ENCODE measurements at regions not wholly inside any gene's neighbourhood (a gene's known extent, or its start where the extent isn't known, plus 50 kb on each side); places are given as distances from the start of the nearest gene placed in this dataset.

- Histone ChIP-seq H3K4me1 (ENCODE audit: control insufficient read depth in 2 of 2, insufficient read depth in 2 of 2, low read length in 2 of 2) (no peaks in the 10 kb centered on the region), H3K4me3 (ENCODE audit: low read length in 2 of 2) (peak overlapping the region; percentile 52 to 54), H3K36me3 (ENCODE audit: control insufficient read depth in 2 of 2, insufficient read depth in 2 of 2, low read length in 2 of 2) (no peaks in the 10 kb centered on the region), H3K9ac (ENCODE audit: low read depth in 1 of 2, low read length in 2 of 2) (peak overlapping the region in 1 of 2 donors; percentile 38), H3K9me3 (ENCODE audit: control insufficient read depth in 2 of 2, low read length in 2 of 2) (no peaks in the 10 kb centered on the region), H3K27me3 (ENCODE audit: control insufficient read depth in 2 of 2, insufficient read depth in 2 of 2, low read length in 2 of 2) (no peaks in the 10 kb centered on the region), H3K27ac (ENCODE audit: low read depth in 2 of 2, low read length in 2 of 2) (peak overlapping the region in 1 of 2 donors; percentile 52)
Measured at GRCh38 chr6:235763-236360, 56.4 kb upstream of the DUSP22 start.

GRCh38 chr6:236519-236918 lies 55.8 kb upstream of the DUSP22 start:
- no peaks in the 10 kb centered on the region for H3K4me1 ChIP-seq (ENCODE audit: control insufficient read depth in 2 of 2, insufficient read depth in 2 of 2, low read length in 2 of 2)
- no peaks in the 10 kb centered on the region for H3K9me3 ChIP-seq (ENCODE audit: control insufficient read depth in 2 of 2, low read length in 2 of 2)
- H3K27ac ChIP-seq (ENCODE audit: low read depth in 2 of 2, low read length in 2 of 2) = no peak overlapping the region
- no peak overlapping the region for H3K9ac ChIP-seq (ENCODE audit: low read depth in 1 of 2, low read length in 2 of 2)
- H3K4me3 ChIP-seq (ENCODE audit: low read length in 2 of 2) = no peak overlapping the region
- no peaks in the 10 kb centered on the region for H3K36me3 ChIP-seq (ENCODE audit: control insufficient read depth in 2 of 2, insufficient read depth in 2 of 2, low read length in 2 of 2)
- H3K27me3 ChIP-seq (ENCODE audit: control insufficient read depth in 2 of 2, insufficient read depth in 2 of 2, low read length in 2 of 2) = no peaks in the 10 kb centered on the region

GRCh38 chr6:240151-240550 lies 52.1 kb upstream of the DUSP22 start:
- H3K27ac ChIP-seq (ENCODE audit: low read depth in 2 of 2, low read length in 2 of 2) = no peak overlapping the region
- no peak overlapping the region for H3K4me3 ChIP-seq (ENCODE audit: low read length in 2 of 2)
- no peak overlapping the region for H3K9ac ChIP-seq (ENCODE audit: low read depth in 1 of 2, low read length in 2 of 2)
- H3K36me3 ChIP-seq (ENCODE audit: control insufficient read depth in 2 of 2, insufficient read depth in 2 of 2, low read length in 2 of 2) = no peaks in the 10 kb centered on the region
- no peaks in the 10 kb centered on the region for H3K9me3 ChIP-seq (ENCODE audit: control insufficient read depth in 2 of 2, low read length in 2 of 2)
- no peaks in the 10 kb centered on the region for H3K27me3 ChIP-seq (ENCODE audit: control insufficient read depth in 2 of 2, insufficient read depth in 2 of 2, low read length in 2 of 2)
- H3K4me1 ChIP-seq (ENCODE audit: control insufficient read depth in 2 of 2, insufficient read depth in 2 of 2, low read length in 2 of 2) = no peaks in the 10 kb centered on the region

- H3K27me3 ChIP-seq (ENCODE audit: control insufficient read depth in 2 of 2, insufficient read depth in 2 of 2, low read length in 2 of 2) = no peaks in the 10 kb centered on the region
- no peak overlapping the region for H3K27ac ChIP-seq (ENCODE audit: low read depth in 2 of 2, low read length in 2 of 2)
- H3K36me3 ChIP-seq (ENCODE audit: control insufficient read depth in 2 of 2, insufficient read depth in 2 of 2, low read length in 2 of 2) = no peaks in the 10 kb centered on the region
Measured at GRCh38 chr6:241336-241865, 50.9 kb upstream of the DUSP22 start.

More at GRCh38 chr6:241336-241865, 50.9 kb upstream of the DUSP22 start:
- no peak overlapping the region for H3K9ac ChIP-seq (ENCODE audit: low read depth in 1 of 2, low read length in 2 of 2)
- H3K4me3 ChIP-seq (ENCODE audit: low read length in 2 of 2) = no peak overlapping the region
- no peaks in the 10 kb centered on the region for H3K9me3 ChIP-seq (ENCODE audit: control insufficient read depth in 2 of 2, low read length in 2 of 2)
- no peaks in the 10 kb centered on the region for H3K4me1 ChIP-seq (ENCODE audit: control insufficient read depth in 2 of 2, insufficient read depth in 2 of 2, low read length in 2 of 2)
